HG03175 (cell line): ENCODE measurements at regions not wholly inside any gene's neighbourhood (a gene's known extent, or its start where the extent isn't known, plus 50 kb on each side); places are given as distances from the start of the nearest gene placed in this dataset.

Experiments used
- ATAC-seq: cut with Tn5 transposase; IDR thresholded peaks from one replicate; pipeline ENCODE4 v1.9.1; 2021; ENCODE audit warnings: mild to moderate bottlenecking, moderate library complexity; ENCODE audit not compliant: unreplicated experiment

GRCh38 chr4:28976369-28976768 is 1743.8 kb upstream of the PCDH7 start:
- no peak for ATAC-seq

- ATAC-seq, result no peak
These were observed 1718.0 kb upstream of the PCDH7 start for GRCh38 chr4:29002151-29002550.

DNA sequence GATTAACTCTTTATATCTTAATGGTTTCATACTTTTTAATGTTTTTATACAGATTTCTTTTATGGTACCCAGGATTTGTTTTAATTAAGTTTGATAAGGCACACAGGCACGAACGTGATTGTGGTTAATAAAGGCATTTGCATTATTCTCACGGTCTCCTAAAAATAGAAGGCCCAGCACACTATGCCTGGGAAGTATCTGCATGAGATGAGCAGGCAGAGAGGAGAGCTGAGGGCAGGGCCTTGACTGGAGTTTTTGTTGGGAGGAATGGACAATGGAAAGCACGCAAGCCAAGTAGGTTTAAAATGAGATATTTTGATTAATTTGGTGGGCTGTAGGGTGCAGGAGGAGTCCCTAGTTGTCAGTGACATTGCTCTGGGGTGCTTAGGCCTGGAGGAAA is 1714.3 kb upstream of the PCDH7 start:
- no peak for ATAC-seq

DNA sequence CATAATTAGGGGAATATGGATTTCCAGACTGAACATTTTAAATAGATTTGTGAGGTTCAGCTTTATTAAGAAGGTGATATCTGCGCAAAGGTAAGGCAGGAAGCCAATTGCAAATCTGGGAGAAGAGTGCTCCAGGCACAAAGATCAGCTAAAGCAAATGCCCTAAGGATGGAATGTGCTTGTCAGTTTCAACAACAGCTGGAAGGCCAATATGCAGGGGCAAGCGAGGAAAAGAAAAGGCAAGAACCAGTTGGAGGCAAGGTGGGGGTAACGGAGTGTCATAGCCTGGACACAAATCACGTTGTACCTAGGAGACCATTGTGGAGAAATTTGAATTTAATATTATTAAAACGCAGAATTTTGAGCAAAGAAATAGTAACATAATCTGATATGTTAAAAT is 1710.3 kb upstream of the PCDH7 start:
- no peak for ATAC-seq

DNA sequence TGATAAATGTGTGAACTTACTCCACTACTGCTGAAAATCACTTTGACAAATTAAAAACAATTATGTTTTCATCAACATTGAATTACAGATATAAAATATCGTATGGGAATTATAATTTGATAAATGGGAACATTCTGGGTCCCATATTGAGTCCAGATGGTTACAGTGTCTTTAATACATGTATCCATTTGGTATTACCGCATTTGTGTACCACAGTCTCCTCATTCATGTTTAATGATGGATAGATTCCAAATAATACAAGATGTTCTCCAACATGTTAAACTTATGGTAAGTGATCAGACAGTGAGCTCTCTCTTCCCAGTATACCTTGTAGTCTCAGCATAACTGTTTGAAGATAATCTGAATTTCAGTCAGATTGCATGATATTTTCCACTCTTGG is 1706.8 kb upstream of the PCDH7 start:
- no peak for ATAC-seq

- ATAC-seq, result no peak
These were observed 1705.6 kb upstream of the PCDH7 start for GRCh38 chr4:29014555-29014954.

DNA sequence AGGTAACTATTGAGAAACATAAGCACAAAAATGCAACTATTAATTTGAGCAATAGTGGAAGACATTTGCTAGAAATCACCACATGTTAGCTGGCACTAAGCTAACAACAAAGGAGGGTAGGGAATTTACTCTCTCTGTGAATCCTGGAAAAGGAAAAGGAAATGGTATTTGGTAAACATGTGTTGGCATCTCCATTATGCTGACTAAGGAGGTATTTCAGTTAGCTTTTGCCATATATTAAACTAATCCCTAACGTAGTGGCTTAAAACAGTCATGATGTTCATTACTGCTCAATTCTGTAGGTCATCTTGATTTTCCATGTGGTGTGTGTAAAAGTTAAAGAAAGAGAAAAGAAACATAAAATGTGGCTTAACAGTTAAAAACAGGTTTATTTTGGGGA is 1686.5 kb upstream of the PCDH7 start:
- no peak for ATAC-seq

DNA sequence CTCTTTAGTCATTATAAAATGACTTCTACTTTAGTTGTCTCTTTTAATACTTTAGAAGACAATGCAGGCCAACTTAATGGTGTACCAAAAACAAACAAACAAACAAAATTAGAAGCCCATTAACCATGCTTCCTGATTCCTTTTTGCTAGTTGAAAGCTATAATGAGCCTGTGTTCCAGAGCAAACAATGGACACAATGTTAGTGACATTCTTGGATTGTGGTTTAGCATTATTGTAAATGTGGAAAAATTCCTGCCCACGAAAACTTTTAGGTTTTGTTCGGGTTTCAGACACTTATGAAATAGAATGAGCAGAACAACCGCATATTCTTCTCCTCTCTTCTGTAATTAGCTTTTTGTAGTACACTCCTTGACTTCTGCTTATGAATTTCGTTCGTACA is 1682.7 kb upstream of the PCDH7 start:
- no peak for ATAC-seq

GRCh38 chr4:29043411-29043810 is 1676.8 kb upstream of the PCDH7 start:
- no peak for ATAC-seq

GRCh38 chr4:29046186-29046585 is 1674.0 kb upstream of the PCDH7 start:
- ATAC-seq, result no peak

DNA sequence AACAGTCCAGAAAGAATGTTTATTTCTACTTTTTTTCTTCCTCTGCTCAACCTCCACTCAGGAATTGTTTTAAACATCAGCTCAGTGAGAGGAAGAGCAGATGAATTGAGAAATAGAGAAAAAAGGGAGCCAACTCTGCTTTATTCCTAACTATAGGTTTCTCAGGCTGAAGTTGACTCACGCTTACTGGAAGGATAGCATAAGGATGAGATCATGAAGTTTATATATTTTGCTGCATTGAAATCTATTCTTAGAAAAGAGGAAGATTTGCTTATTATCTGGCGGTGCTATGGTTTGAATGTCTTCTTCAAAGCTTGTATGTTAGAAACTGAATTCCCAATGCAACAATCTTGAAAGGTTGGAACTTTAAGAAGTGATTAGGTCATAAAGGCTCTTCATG is 1673.4 kb upstream of the PCDH7 start:
- no peak for ATAC-seq

- ATAC-seq, result no peak
These were observed 1672.7 kb upstream of the PCDH7 start for GRCh38 chr4:29047341-29048041.

DNA sequence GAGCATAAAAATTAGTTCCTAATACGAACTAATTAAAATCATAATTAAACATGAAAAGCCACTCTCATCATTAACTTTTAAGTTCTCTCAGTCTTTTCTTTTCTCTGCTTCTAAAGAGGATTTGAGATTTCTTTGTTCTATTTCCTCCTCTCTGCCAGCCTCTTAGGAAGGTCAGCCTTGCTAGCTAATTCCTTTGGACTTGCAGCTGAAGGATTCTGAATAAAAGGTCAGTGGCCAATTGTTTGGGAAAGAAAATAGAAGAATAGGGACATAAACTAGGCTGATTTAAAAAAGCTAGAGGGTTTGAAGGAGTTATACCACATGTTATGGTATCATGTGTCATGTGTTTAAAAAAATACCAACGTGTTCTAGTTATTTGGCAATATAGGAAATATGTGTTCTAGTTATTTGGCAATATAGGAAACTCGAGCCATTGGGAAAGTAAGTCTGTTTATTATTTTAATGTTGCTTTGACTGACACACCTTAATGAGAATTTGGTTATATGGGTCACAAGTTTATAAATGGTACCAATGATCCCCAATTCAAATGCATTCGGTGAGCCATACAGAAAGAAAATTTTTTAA is 1668.7 kb upstream of the PCDH7 start:
- ATAC-seq, result no peak

GRCh38 chr4:29052266-29052665 is 1667.9 kb upstream of the PCDH7 start:
- ATAC-seq, result no peak

DNA sequence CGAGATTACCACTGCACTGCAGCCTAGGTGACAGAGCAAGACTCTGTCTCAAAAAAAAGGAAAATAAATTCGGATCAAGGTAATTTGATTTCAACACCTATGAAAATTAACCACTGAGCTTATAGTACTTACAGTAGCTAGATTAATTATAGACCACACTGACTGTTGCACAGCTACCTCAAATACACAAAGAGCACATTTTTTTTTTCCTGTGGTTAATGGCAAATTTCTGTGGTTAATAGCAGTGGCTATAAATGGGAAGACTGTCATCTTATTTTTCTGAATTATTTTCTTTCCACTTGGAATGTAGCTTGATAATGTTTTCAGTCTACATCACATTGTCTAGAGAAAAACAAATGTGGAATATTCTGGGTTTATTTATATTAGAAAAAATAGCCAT is 1661.6 kb upstream of the PCDH7 start:
- ATAC-seq, result no peak

- ATAC-seq, result no peak
These were observed 1653.3 kb upstream of the PCDH7 start for GRCh38 chr4:29066861-29067260.

DNA sequence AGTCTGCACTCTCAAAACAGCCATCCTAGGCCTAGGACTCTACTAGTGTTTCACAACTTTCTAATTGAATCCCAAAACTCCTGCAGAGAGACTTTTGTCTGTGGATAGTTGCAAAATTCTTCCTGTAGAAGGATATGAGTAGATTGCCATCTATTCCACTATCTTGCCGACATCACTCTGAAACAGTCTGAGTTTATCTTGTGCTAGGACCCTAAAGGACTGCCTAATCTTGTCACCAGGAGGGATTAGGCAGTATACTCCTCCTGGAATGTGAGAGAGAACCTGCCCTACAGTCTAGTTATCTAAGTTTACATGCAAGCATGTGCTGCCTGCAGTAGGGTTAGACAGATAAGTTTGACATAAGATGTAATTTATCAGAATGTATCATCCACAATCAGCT is 1646.6 kb upstream of the PCDH7 start:
- ATAC-seq, result no peak

DNA sequence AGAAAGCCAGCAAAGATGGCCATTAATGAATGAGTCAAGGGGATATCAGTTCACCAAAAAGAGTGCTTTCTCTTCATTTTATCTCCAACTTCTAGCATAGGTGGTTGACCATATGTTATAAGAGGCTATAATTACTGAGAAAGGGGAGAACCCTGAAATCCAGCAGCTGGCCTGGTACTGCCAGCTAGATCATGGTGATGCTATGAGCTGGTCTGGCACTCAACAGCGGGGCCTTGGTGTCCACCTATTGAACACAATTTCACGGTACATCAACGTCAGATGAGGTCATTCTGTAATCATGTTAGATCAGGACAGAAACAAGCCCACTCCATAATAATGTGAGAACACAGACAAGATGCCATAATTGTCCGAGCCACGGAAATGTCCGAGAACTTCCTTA is 1644.8 kb upstream of the PCDH7 start:
- no peak for ATAC-seq

- ATAC-seq, result no peak
These were observed 1640.9 kb upstream of the PCDH7 start for GRCh38 chr4:29079260-29079659.

DNA sequence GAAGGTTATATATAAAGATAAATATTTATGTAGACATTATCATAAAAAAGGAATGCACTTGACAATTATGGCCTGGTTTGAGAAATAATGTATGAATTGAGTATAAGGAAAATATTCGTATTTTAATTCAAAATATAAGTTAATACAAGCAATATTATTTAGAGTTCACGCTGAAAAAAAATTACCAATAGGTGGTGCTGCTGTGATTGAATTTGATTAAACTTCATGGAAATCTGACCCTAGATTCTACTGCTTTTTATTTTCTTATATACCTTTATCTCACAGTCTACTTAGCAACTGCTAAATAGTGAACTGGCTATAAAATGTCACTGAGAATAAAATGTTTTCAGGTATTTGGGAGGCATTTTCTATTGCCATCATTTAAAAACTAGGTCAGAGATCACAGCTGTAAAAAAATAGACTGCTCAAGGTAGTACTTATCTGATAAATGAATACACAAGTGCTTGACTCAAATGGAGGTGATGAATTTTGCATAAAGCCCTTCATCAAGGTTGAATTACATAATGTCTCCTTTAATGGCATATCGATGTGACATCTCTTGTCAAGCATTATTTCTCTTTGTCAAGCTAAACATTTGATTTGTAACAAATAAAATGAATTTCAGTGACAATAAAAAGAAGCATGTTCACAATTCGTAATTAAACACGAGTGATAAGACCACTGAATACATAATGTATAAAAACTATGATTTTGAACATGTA is 1638.8 kb upstream of the PCDH7 start:
- ATAC-seq, result no peak

GRCh38 chr4:29082684-29083083 is 1637.5 kb upstream of the PCDH7 start:
- no peak for ATAC-seq

DNA sequence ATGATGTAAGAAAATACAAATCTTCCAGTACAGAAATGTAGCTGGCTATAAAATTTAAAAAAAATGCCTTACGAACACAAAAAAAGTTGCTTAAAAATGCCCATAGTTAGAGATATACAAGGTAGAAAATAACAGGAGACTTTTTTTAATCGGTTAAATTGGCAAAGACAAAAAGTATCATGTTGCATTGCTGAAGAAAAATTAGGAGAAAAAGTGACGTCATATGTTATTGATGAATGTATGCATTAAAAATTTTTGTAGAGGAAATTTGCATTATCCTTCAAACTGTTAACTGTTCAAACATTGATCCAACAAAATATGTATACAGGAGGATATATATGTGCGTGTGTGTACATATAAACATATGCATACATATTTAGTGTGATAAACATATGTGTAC is 1634.4 kb upstream of the PCDH7 start:
- no peak for ATAC-seq
